Gastroesophageal sphincter (tissue), 3 donors: ENCODE measurements at regions not wholly inside any gene's neighbourhood (a gene's known extent, or its start where the extent isn't known, plus 50 kb on each side); places are given as distances from the start of the nearest gene placed in this dataset.

Experiments
- EP300 ChIP-seq: sonication (generic); formaldehyde crosslinking; IDR thresholded peaks from one replicate; pipeline ENCODE4 v1.6.1; 2017; ENCODE audit warnings: antibody characterized with exemption, mild to moderate bottlenecking
- POLR2A ChIP-seq, 2 donors: fragments of 450-650 bp; IDR thresholded peaks; one replicate each; pipeline ENCODE4 v1.6.1; 2017; ENCODE audit warnings: antibody characterized with exemption in 2 of 2, mild to moderate bottlenecking in 2 of 2, moderate library complexity in 1 of 2
- TF ChIP-seq, protein P1 (sequence below), 4 experiments: fragments of 200-600 bp in 2 of 4; fragments of 450-650 bp in 2 of 4; sonication (generic) in 1 of 4; IDR thresholded peaks; one replicate each; pipeline ENCODE4 v1.5.1; 2017 to 2019; ENCODE audit warnings: antibody characterized with exemption in 4 of 4, mild to moderate bottlenecking in 2 of 4, moderate library complexity in 2 of 4

- TF ChIP-seq, protein P1, sequence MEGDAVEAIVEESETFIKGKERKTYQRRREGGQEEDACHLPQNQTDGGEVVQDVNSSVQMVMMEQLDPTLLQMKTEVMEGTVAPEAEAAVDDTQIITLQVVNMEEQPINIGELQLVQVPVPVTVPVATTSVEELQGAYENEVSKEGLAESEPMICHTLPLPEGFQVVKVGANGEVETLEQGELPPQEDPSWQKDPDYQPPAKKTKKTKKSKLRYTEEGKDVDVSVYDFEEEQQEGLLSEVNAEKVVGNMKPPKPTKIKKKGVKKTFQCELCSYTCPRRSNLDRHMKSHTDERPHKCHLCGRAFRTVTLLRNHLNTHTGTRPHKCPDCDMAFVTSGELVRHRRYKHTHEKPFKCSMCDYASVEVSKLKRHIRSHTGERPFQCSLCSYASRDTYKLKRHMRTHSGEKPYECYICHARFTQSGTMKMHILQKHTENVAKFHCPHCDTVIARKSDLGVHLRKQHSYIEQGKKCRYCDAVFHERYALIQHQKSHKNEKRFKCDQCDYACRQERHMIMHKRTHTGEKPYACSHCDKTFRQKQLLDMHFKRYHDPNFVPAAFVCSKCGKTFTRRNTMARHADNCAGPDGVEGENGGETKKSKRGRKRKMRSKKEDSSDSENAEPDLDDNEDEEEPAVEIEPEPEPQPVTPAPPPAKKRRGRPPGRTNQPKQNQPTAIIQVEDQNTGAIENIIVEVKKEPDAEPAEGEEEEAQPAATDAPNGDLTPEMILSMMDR (IDR thresholded peaks at IDR 0.05), result no peak
- no peak for TF ChIP-seq EP300
- TF ChIP-seq POLR2A (IDR thresholded peaks at IDR 0.05), result no peak
Observed at GRCh38 chr2:6254441-6254840, 562.3 kb downstream of the SOX11 start.
